Hindlimb muscle (tissue), 1 donor: ENCODE measurements at regions not wholly inside any gene's neighbourhood (a gene's known extent, or its start where the extent isn't known, plus 50 kb on each side); places are given as distances from the start of the nearest gene placed in this dataset.

Experiments
- DNase-seq: peaks from one replicate; pipeline ENCODE4 v3.0.0-alpha.2; 2013

DNA sequence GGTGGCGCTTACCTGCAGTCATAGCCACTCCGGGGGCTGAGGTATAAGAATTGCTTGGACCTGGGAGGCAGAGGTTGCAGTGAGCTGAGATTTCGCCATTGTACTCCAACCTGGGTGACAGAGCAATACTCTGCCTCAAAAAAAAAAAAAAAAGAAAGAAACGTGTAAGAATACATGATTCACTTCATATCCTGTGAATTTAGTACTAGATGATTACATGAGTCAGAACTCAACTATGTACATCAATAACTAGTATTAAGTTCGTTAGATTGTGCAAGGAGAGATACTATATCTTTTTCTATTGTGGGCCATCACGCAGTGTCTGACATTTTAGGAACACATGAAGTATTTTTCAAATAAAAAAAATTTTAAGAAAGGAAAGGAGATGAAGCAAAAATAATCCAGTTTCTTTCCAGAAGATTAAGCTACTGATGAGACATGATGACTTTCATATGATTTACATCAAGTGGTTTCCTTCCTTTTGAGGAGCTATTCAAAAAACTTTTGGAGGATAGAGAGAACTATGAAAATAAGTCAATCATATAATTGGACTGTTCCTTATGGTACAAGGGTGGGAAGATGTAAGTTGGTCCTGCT lies 64.7 kb upstream of the EXOC1L start:
- no peak for DNase-seq

DNA sequence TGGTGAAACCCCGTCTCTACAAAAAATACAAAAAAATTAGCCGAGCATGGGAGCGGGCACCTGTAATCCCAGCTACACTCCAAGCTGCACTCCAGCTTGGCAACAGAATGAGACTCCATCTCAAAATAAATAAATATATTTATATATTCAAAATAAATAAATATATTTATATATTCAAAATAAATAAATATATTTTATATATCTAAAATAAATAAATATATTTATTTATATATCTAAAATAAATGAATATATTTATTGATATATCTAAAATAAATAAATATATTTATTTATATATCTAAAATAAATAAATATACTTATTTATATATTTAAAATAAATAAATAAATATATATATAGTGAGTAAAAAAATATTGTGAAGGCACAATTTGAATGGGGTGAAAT lies 63.4 kb upstream of the EXOC1L start:
- no peak for DNase-seq

- no peak for DNase-seq
Measured at GRCh38 chr4:55757356-55757952, 62.1 kb upstream of the EXOC1L start.

DNA sequence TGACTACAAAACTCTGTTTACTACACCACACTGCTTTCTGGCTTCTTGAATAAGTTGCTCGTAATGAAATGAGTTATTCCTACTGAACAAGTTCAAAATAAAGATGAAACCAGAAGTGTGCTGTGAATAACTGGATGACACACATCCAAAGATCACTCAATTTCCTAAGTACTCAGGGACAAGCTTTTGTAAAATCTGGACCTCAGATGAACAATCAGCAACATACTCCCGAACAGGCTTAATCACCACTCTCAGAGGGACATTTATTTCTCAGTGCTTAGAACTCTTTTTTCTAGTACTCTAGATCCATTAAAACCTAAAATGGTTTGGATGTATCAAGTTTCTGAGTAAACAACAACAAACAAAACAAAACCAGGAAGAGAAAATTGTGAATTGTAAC lies 61.5 kb upstream of the EXOC1L start:
- DNase-seq: no peak

- no peak for DNase-seq
Measured at GRCh38 chr4:55758570-55758969, 61.0 kb upstream of the EXOC1L start.

DNA sequence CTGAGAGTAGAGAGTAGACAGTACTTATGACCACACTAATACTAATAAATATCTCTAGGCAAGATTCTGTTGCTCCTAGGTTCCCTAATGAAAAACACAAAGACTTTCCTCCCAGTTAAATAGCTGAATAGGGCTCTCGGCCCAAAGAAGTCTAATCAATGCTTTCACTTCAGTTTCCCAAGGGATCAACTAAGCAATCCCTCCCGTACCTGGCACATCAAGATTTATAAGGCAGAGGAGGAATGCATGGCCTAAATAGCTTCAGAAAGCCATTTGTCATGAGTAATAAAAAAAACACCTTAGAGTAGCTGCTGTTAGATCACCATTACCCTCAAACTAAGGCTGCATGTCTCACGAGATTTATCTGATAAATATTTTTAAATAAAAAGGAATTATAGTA lies 56.8 kb upstream of the EXOC1L start:
- DNase-seq: no peak

GRCh38 chr4:55763996-55764395 lies 55.6 kb upstream of the EXOC1L start:
- no peak for DNase-seq

- DNase-seq: no peak
Measured at GRCh38 chr4:55765070-55765469, 54.5 kb upstream of the EXOC1L start.

GRCh38 chr4:55768291-55768690 lies 51.3 kb upstream of the EXOC1L start:
- DNase-seq: no peak
